OCI-LY7 (cell line): ENCODE measurements at regions not wholly inside any gene's neighbourhood (a gene's known extent, or its start where the extent isn't known, plus 50 kb on each side); places are given as distances from the start of the nearest gene placed in this dataset.

Experiments used
- BruUV-seq: library from RNA; stranded (reverse); fragments of 400-500 nt; replicated peaks from 2 replicates; lab custom pipeline; 2021; lab: Mats Ljungman, UMichigan
- CTCF ChIA-PET: fragments of 300-600 bp; sonication (Branson Sonifier 250); formaldehyde crosslinking; loops from one replicate; lab custom pipeline; 2022; ENCODE audit warnings: antibody characterized with exemption; ENCODE audit not compliant: unreplicated experiment; lab: Charles Lee
- POLR2A ChIA-PET: fragments of 300-600 bp; sonication (Branson Sonifier 250); formaldehyde crosslinking; loops from one replicate; lab custom pipeline; 2022; ENCODE audit warnings: antibody characterized with exemption; lab: Charles Lee
- DNase-seq: peaks from one replicate; pipeline ENCODE4 v3.0.0-alpha.2; 2015; ENCODE audit warnings: low spot score
- H2AFZ ChIP-seq: fragments of 200-600 bp; sonication (generic), shearing (Covaris generic); 2 replicates; pipeline ENCODE4 v1.6.1; 2014; ENCODE audit warnings: mild to moderate bottlenecking, antibody characterized with exemption, low read length, moderate library complexity
- H3K27ac ChIP-seq: fragments of 200-600 bp; sonication (generic); 2 replicates; pipeline ENCODE4 v1.5.1; 2014; ENCODE audit warnings: mixed run types, low read depth, mild to moderate bottlenecking, moderate library complexity, low read length, inconsistent platforms; ENCODE audit not compliant: poor library complexity, severe bottlenecking
- H3K36me3 ChIP-seq: fragments of 200-600 bp; sonication (generic); 2 replicates; pipeline ENCODE4 v1.6.1; 2014; ENCODE audit warnings: mild to moderate bottlenecking, antibody characterized with exemption, low read length, moderate library complexity, mixed read lengths; ENCODE audit not compliant: insufficient read depth
- H3K4me1 ChIP-seq: fragments of 200-600 bp; sonication (generic); 2 replicates; pipeline ENCODE4 v1.5.1; 2014; ENCODE audit warnings: mild to moderate bottlenecking, low read length; ENCODE audit not compliant: insufficient read depth, poor library complexity, severe bottlenecking
- H3K4me2 ChIP-seq: fragments of 200-600 bp; sonication (generic); 2 replicates; pipeline ENCODE4 v1.6.1; 2014; ENCODE audit warnings: mild to moderate bottlenecking, low read length
- H3K4me3 ChIP-seq: fragments of 200-600 bp; sonication (generic); 2 replicates; pipeline ENCODE4 v1.5.1; 2014; ENCODE audit warnings: mild to moderate bottlenecking, low read depth, low read length; ENCODE audit not compliant: poor library complexity, severe bottlenecking
- H3K79me2 ChIP-seq: fragments of 200-600 bp; sonication (generic); 2 replicates; pipeline ENCODE4 v1.6.1; 2016; ENCODE audit warnings: low read depth, mild to moderate bottlenecking, low read length, moderate library complexity, mixed read lengths; ENCODE audit not compliant: insufficient read depth
- H3K9me2 ChIP-seq: fragments of 200-600 bp; sonication (generic); 2 replicates; pipeline ENCODE4 v1.6.1; 2016; ENCODE audit warnings: mild to moderate bottlenecking, low read length, mixed read lengths; ENCODE audit not compliant: insufficient read depth
- H3K9me3 ChIP-seq: fragments of 200-600 bp; sonication (generic); 2 replicates; pipeline ENCODE4 v1.6.1; 2014; ENCODE audit warnings: mild to moderate bottlenecking, mixed run types, low read length, mixed read lengths
- H4K20me1 ChIP-seq: fragments of 200-600 bp; sonication (generic); 2 replicates; pipeline ENCODE4 v1.6.1; 2014; ENCODE audit warnings: mild to moderate bottlenecking, antibody characterized with exemption, low read length, moderate library complexity, mixed read lengths; ENCODE audit not compliant: insufficient read depth
- CTCF ChIP-seq: fragments of 200-600 bp; sonication (generic); conservative IDR thresholded peaks from 2 replicates; pipeline ENCODE4 v1.5.1; 2014; ENCODE audit warnings: mild to moderate bottlenecking, antibody characterized with exemption, low read length, moderate library complexity, mixed read lengths
- EZH2phosphoT487 ChIP-seq: fragments of 200-600 bp; sonication (generic); IDR thresholded peaks from 2 replicates; pipeline ENCODE4 v1.6.1; 2018; ENCODE audit warnings: low read depth, borderline replicate concordance, mild to moderate bottlenecking, mixed run types, antibody characterized with exemption, low read length, moderate library complexity, mixed read lengths
- intact Hi-C: fragments of 100-400 bp; cut with micrococcal nuclease; formaldehyde crosslinking; loops from one replicate; pipeline ENCODE4 v1.10.0; 2022; ENCODE audit not compliant: unreplicated experiment

DNA sequence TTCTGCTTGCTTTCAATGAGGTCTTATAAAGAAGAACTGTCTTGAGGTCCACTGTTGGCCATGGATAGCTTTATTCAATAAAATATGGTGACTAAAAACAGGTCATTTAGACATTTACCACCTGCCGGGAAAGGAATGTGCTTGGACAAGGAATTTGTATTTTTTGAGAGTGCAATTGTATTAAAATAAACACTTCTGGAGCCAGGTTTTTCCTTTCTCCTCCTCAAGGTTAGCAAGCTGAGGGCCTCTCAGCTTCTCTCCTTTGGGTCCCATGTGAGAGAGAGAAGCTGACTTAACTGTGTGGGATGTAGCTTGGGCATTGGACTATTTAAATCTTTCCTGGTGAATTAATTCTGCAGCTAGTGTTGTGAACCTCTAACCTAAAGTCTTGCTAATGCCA lies 321.0 kb downstream of the MEIS1 start:
- H3K9me3 ChIP-seq, result no peaks in the 10 kb centered on the region
- H3K4me2 ChIP-seq, result no peak overlapping the region
- no peak overlapping the region for H3K4me3 ChIP-seq
- ChIA-PET CTCF (no interaction called here), POLR2A (interaction anchor here (0.6 kb wide), 1 partner anchor 162 kb away, joined by 3 read pairs; no protein-coding TSS in a partner anchor)
- H2AFZ ChIP-seq, result no peak overlapping the region
- BruUV-seq, result no TSS peak
- no peaks in the 10 kb centered on the region for H3K36me3 ChIP-seq
- H3K9me2 ChIP-seq, result no peaks in the 10 kb centered on the region
- H3K4me1 ChIP-seq, result no peaks in the 10 kb centered on the region
- no peaks in the 10 kb centered on the region for H4K20me1 ChIP-seq
- intact Hi-C loops, result no loop called here
- no peak for TF ChIP-seq EZH2phosphoT487
- TF ChIP-seq CTCF, result no peak
- H3K79me2 ChIP-seq, result no peaks in the 10 kb centered on the region
- H3K27ac ChIP-seq, result no peak overlapping the region
- DNase-seq, result no peak

DNA sequence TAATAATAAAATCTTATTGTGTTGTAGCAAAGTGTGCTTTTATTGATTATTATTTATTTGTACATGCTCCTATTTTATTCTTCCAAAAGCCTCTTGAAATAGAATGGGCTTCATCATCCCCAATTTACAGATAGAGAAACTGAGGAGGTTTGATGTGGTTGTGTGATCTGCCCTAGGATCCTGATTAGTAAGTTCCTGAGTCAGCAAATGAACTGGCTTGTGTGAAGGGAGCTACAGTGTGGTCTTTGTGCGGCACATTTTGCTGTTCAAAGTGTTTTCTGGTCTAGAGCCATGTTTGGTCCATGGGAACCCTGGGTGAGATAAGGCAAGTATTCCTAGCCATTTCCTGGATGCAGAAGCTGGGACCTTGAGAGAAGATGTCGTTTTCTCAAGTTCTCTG lies 326.9 kb downstream of the MEIS1 start:
- no TSS peak for BruUV-seq
- CTCF ChIA-PET, result no interaction called here
- Histone ChIP-seq H2AFZ (no peak overlapping the region), H3K36me3 (no peaks in the 10 kb centered on the region), H3K27ac (no peak overlapping the region), H3K4me3 (no peak overlapping the region), H3K9me3 (no peaks in the 10 kb centered on the region), H3K4me2 (no peak overlapping the region), H3K79me2 (no peaks in the 10 kb centered on the region), H3K4me1 (no peaks in the 10 kb centered on the region), H3K9me2 (no peaks in the 10 kb centered on the region), H4K20me1 (no peaks in the 10 kb centered on the region)
- DNase-seq, result no peak
- POLR2A ChIA-PET, result interaction anchor here (0.7 kb wide), 1 partner anchor 82 kb away, joined by 4 read pairs; no protein-coding TSS in a partner anchor
- TF ChIP-seq EZH2phosphoT487 (no peak), CTCF (no peak)
- intact Hi-C loops, result no loop called here

GRCh38 chr2:66762761-66763160 lies 327.8 kb downstream of the MEIS1 start:
- Histone ChIP-seq H2AFZ (no peak overlapping the region), H3K4me2 (no peak overlapping the region), H3K9me2 (no peaks in the 10 kb centered on the region), H3K9me3 (no peaks in the 10 kb centered on the region), H3K79me2 (no peaks in the 10 kb centered on the region), H3K4me3 (no peak overlapping the region), H3K4me1 (no peaks in the 10 kb centered on the region), H4K20me1 (no peaks in the 10 kb centered on the region), H3K27ac (no peak overlapping the region), H3K36me3 (no peaks in the 10 kb centered on the region)
- intact Hi-C loops, result no loop called here
- no TSS peak for BruUV-seq
- ChIA-PET POLR2A (no interaction called here), CTCF (no interaction called here)
- DNase-seq, result no peak
- TF ChIP-seq EZH2phosphoT487, result no peak
- TF ChIP-seq CTCF, result no peak
